HG02938 (cell line): ENCODE measurements at regions not wholly inside any gene's neighbourhood (a gene's known extent, or its start where the extent isn't known, plus 50 kb on each side); places are given as distances from the start of the nearest gene placed in this dataset.
"Not testable (repeated sequence)": the region's sequence is repeated elsewhere in the genome, so short reads cannot be mapped to it uniquely, and the experiment has no call there.

Source experiments
- ATAC-seq: cut with Tn5 transposase; IDR thresholded peaks from one replicate; pipeline ENCODE4 v1.9.1; 2021; ENCODE audit warnings: mild to moderate bottlenecking, moderate library complexity; ENCODE audit not compliant: unreplicated experiment

DNA sequence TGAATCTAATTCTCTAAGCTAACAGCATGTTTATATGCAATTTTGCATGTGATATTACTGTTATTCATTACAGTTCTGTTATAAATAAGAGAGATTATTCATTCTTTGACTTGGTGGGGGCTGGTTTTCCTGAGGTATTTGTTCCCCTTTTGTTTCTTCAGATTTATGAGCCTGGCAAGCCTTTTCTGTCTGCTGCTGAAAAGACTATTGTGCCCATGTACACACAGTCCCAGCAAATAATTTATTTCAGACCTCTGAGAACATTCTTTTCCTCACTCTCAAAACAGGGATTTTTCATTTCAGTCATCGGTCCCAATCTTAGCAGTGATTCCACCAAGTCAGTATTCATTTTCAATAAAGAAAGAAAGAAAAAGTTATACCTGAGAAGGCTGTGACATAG is 716.8 kb downstream of the NSUN3 start:
- ATAC-seq = no peak

DNA sequence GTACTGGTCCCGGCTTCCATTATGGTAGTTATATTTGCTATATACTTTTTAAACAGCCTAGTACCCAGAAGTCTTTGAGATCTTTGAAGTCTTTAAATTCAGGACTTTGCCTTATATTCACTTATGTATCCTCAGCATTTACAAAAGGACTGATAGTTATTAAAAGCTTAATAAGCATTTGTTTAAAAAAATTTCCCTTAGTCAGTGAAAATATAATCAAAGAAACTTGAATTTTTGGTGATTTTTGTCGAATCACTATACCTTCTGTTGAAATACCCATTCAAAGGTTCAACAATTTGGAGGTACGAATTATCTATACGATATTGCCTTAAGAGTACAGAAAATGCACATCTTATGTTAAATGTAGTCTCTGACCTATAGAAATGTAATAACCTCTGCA is 721.4 kb downstream of the NSUN3 start:
- no peak for ATAC-seq

DNA sequence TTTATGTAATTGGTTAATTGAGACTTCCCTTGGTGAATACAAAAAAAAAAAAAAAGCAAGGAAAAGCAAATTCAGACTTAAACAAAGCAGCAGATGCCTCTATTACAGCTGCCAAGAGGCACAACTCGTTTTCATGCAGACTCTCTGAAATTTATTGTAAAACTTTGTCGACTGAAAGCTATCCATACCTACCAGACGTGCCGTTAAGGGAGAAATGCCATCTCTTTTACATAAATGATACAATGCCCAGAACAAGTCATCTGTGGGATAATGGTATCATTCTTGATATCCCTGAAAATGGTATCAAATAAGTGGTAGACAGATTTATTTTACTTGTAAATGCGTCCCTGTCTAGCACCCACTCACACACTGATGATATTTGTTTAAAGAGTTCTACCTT is 724.2 kb downstream of the NSUN3 start:
- no peak for ATAC-seq

DNA sequence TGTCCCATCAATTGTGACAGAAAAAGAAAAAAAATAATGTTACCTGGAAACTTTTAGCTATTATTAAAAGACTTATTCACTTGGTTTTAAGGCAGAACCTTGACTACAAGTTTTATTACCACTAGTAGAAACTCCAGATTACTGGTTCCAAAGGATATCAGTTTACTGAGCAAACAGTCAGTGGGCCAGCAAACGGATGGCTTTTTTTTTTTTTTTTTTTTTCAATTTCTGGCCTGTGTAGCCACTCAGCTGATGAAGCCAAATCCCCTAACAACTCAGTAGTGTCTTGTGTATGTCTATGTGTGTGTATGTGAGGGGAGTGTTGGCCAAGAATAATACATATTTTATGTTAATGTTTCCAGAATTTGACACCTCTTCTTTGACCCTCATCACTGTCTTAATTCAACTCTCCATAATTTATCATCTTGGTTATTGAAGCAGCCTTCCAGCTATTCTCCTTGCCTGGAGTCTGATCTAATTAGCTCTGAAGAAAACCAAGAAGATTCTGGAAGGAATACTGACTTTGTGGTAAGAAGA is 724.9 kb downstream of the NSUN3 start:
- ATAC-seq = no peak

DNA sequence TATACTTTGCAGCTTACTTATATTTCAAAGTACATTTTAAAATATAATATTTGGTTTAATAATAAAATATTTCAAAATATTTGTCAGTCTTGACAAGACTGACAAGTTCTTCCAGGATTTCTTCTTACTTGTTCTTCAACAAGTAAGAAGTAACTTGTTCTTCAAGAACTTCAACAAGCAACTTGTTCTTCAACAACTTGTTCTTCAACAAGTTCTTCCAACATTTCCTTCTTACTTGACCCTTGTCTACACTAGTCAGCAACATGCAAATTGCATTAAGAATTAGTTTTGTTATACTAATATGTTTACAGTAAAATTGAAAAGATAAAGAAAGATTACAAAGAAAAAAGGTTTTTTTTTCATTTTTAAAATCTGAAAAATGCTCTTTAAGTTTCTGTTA is 731.7 kb downstream of the NSUN3 start:
- no peak for ATAC-seq

DNA sequence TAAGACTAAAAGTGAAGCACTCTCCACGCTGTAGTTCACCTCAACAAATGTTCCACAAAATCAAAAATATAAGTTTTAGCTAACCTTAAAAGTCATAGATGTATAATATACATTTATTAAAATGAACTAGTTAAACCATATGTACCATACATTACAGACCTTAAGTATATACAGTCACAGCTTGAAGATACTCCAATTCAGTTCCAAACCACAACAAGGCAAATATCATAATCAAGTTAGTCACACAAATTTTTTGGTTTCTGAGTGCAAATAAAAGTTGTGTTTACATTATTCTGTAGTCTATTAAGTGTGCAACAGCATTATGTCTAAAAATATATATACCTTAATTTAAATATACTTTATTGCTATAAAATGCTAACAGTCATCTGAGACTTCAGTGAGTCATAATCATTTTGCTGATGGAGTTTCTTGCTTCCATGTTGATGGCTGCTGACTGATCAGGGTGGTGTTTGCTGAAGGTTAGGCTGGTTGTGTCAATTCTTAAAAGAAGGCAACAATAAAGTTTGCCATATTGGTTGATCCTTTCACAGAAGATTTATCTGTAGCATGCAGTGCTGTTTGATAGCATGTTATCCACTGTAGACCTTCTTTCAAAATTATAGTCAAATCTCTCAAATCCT is 736.7 kb downstream of the NSUN3 start:
- no peak for ATAC-seq

DNA sequence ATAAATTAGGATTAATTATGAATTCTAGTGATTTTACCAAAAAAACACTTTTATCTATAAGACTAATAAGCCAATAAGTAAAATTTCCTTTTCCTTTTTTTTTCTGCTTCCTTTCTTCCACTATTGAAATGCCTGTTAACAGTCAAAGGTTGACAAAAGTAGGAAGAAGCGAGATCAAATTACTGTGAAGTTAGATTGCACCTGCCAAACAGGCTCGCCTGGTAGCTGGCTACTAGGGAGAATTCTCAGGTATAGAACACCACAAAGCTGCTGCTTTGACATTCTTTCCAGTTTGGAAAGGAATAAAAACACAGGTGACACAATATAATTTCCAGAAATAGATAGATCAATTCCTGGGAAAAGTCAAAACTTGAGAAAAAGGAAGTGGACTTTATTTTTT is 749.0 kb downstream of the NSUN3 start:
- ATAC-seq = no peak

DNA sequence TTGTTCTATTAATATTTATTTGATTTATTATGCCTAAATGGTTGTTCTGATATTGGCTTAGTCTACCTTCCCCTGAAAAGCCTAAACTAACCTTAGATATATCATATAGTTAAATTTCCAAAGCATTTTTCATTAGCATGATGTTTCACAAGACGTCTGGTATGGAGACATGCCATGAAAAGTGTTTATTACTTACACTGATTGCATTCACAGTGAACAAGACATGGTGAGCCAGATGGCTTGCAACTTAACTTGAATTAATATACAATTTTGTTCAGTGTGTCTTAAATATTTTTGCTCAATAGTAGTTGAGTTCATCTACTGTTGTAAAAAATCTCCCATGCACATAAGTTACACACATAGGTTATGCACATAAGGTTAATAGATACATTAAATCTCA is 758.4 kb downstream of the NSUN3 start:
- ATAC-seq = no peak

DNA sequence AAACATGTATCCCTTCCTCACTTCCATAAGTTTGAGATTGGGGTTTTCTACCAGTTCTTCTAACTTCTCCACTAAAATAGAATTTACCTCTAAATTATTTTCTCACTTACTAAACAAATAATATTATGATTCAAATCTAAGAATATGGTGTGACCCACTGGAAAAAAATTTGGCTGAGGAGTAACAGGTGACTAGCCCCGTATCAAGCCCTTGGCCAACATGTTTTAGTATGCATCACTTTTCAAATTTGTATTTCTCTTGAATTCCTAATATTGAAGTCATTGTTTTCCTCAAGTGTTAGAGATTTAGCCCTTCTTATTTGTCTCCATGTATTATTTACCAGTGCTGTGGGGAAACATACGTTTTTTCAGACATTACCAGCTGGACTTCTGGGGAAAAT is 759.4 kb downstream of the NSUN3 start:
- ATAC-seq = no peak

DNA sequence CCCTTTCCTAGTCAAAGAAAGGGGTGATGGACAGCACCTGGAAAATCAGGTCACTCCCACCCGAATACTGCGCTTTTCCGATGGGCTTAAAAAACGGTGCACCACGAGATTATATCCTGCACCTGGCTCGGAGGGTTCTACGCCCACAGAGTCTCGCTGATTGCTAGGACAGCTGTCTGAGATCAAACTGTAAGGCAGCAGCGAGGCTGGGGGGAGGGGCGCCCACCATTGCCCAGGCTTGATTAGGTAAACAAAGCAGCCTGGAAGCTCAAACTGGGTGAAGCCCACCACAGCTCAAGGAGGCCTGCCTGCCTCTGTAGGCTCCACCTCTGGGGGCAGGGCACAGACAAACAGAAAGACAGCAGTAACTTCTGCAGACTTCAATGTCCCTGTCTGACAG is 783.4 kb downstream of the NSUN3 start:
- not testable (repeated sequence) for ATAC-seq

DNA sequence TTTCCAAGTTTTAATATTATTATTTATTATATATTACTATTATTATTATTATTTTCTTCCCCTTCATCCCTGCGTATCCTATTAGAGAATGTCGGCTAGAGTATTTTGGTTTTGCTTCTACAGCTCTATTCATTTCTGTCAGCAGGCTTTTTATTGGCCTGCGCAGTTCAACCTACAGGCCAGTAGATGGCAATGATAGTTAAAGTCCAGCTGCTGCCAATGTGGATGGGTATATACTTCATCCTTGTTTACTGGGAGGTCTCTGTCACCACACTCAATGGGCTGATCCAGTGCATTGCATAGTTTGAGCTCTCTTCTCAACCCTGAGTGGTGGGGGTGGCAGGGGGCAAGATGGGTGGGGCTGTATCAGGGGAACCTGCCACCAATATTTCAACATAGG is 799.8 kb downstream of the NSUN3 start:
- ATAC-seq = no peak

DNA sequence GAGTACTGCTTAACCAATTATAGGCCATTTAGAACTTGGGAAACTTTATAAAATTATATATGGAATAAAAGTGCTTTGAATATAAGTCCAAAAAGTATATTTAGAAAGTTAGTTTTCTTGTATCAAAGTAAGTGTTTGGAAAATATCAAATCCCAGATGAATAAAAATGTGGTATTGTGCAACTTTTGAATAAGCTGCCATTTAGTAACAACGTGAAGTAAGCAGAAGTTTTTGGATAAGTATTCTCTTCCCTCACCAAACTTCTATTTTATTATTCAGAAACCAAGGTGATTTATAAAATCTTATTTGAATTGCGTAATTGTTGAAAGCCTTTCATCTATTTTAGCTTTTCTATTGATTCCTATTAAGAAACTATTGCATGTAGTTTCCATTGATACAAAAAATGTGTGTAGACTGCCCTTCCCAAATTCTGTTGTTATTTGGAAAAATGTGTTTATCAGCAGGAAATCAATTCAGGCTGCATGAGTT is 806.2 kb downstream of the NSUN3 start:
- no peak for ATAC-seq

DNA sequence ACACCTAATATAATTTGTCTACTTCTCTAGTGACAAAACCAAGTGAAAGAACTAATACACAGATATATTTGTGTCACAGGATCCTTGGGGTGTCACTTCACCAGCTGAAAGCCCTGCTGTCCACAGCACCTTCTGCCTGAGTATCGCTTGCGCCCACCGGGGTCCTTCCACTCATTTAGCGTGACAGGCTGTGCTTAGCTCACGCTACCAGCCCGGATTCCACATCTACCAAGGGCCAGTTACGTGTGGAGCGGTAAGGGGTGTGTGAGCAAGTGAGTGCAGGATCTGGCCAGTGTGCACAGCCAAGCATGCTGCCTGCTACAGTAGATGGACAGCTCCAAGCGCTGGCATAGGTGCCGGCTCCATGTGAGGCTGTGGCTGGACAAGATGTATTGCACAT is 810.9 kb downstream of the NSUN3 start:
- ATAC-seq = no peak

DNA sequence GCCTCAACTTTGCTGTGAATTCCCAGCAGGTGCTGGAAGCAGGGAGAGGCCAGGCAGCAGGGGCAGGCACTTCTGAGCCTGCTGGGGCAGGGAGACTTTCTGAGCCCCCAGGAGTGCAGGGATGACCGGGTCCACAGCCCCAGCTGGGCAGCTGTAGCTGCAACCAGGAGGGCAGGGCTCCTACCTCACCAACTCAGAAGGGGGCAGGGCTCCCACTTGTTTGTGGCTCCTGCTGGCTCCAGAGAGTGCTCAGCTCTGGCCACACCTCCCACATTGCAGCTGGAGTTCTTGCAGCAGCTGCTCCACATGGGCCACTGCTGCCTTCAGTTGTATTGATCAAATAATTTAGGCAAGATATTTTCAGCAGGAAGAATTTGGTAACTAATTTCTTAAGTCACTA is 812.3 kb downstream of the NSUN3 start:
- ATAC-seq = no peak

DNA sequence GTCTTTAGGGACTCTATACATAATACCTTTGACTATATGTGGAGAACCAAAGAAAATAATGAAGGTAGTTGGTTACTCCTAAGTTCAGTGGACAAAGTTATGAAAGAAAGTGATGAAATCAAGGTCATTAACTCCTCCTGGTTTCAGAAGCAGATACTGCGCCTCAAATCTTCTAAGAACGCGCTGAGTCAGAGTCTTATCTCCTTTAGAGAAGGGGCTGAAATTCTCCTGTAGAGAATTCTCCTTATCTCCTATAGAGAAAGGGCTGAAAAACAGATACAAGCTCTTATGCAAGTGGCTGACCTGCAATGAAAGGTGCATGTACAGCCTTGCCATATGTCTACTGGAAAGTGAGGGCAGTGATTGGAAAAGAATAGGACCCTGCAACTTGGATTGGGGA is 824.2 kb downstream of the NSUN3 start:
- no peak for ATAC-seq

DNA sequence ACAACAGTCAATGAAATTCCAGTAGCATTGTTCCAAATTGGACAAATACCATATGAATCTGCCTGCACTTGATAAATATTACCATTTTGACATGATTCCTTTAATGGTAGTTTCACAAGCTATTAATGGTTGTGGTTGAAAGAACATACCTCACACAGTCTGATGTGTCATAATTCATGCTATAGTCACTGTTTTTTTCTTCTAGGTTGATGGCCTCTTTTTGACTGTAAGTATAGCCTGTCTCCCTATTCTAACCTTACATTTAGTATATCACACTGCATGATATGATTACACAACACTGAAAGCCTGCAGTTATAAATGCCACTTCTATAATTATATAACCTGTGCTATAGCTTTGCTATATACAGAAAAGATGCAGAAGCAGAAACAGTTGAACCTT is 834.1 kb downstream of the NSUN3 start:
- ATAC-seq = no peak

DNA sequence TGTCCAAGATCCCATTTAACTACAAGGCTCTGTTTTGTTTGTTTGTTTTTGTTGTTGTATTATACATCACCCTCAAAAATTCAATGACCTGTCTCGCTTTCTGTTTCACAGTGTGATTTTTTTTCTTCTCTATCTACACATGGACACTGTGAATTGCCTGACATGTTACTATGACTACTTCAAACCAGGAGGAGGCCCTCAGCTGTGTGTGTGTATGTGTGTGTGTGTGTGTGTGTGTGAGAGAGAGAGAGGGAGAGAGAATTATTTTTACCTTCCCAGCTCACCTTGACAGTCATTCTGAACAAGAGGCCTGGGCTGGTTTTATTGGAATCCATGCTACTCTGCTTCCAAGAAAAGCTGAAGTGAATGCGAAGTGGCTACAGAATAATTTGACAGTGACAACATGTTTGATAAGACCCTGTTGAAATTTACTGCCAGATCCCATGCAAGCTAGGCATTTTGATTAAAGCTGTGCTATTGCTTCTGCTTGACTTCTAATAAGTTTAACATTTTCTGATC is 841.4 kb downstream of the NSUN3 start:
- ATAC-seq = no peak

DNA sequence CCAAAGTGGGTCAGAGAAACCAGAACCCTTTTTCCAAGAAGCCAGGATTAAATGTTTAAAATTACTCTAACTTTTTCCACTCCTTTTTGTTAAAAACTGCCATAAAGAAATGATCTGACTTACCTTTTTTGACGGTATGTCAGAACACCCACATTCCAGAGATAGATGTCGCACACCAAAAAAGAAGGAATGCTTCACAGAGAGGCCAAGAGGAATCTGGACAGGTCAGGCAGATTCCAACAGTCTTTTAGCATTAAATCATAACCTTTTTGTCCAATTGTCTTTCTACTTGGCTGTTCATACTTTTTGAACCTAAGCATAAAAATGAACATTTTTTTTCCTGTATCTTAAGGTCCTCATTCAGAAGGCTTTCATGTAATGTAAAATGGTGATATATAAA is 846.9 kb downstream of the NSUN3 start:
- no peak for ATAC-seq

DNA sequence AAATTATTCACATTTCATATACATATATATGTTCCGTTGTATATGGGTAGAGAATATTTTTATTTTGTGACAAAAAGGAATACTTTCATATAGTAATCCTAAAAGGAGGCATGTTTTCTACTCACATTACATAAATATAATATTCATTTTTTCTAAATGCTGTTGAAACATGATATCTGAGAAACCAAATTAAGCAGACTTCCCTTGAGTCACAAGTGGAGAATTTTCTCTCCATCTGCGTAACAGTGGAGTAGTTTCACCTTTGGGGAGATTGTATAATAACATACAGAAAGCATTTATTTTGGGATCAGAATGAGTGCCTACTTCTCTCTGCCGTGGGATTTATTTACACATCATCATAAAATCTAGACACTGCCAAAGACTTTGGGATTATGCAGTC is 849.8 kb downstream of the NSUN3 start:
- no peak for ATAC-seq

DNA sequence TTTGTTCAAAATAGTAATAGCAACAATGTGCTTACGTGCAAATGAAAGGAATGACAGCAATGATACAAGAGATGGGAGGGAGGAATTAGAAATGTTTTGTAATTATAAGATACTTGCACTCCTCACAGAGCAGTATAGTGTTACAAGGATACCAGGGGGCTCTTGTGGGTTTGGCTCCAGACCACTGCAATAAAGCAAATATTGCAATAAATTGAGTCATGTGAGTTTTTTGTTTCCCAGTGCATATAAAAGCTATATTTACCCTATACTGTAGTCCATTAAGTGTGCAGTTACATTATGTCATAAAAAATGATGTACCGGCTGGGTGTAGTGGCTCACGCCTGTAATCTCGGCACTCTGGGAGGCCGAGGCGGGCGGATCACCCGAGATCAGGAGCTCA is 864.3 kb downstream of the NSUN3 start:
- no peak for ATAC-seq

DNA sequence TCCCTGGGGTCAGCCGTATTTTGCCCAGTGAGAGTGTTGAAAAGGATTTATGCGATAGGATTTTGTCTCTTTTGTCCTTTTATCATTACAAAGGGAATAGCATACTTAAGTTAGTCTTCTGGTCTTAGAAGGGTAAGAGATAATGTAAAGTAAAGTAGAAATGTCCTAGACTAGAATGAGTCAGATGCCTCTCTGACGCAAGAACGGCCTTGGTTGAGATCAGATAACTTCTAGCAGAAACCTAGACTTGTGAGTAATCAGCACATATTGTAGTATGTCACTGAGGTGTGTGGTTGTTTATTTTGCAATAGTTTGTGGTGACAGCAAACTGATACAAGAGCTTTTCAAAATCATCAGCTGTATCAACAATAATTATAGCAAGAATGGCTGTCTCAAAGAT is 866.1 kb downstream of the NSUN3 start:
- ATAC-seq = no peak

DNA sequence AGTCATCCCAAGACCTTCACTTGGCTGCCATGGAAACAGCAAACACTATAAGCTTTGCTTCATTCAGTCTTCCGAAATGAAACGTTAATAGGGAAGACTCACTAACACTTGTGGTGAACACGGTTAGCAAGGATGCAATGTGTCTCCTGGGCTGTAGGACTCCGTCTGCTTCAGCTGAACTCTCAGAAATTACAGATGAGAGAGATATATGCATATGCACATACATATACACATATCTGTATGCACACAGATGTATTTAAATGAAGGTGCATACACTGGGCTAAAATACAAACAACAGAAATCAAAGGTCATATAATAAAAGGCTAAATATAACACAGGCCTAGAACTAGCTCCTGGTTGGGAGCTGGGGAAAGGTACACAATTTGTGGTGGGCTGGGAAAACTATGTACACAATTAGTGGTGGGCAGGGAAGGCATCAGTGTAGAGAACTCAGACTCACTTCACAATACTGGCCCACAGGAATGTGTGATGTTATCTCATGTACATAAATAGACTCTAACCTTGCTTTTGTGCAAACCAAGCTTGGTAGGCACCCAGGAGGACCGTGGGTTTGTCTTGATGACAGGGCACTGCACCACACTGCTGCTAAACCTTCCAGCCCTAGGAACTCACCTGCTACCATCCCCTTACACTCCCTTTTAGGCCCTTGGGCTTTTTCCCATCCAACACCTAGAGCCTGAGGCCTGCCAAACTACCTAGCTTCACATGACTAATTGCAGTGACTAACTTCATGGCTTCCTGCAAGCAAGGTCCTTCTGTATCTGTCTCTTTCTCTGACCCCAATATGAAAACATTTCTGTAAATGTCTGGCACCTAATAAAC is 873.1 kb downstream of the NSUN3 start:
- no peak for ATAC-seq
